Breast epithelium (tissue), 4 donors: ENCODE measurements at regions not wholly inside any gene's neighbourhood (a gene's known extent, or its start where the extent isn't known, plus 50 kb on each side); places are given as distances from the start of the nearest gene placed in this dataset.

Experiments used
- DNase-seq, 2 donors: peaks; one replicate each; pipeline ENCODE4 v3.0.0-alpha.2; 2019; ENCODE audit warnings: low spot score in 2 of 2
- H3K27ac ChIP-seq, 2 donors: fragments of 200-600 bp; sonication (generic) in 1 of 2; one replicate each; pipeline ENCODE4 v1.5.1; 2016 to 2019; ENCODE audit warnings: mild to moderate bottlenecking in 1 of 2
- H3K27me3 ChIP-seq, 2 donors: fragments of 200-600 bp; sonication (generic) in 1 of 2; one replicate each; pipeline versions ENCODE4 v1.5.1 to v1.6.0; 2017 to 2019; ENCODE audit warnings: control low read depth in 1 of 2, mild to moderate bottlenecking in 1 of 2
- H3K36me3 ChIP-seq: fragments of 200-600 bp; one replicate; pipeline ENCODE4 v1.5.1; 2019
- H3K4me1 ChIP-seq, 2 donors: fragments of 200-600 bp; sonication (generic); one replicate each; pipeline ENCODE4 v1.5.1; 2016 to 2019; ENCODE audit warnings: control low read depth in 1 of 2
- H3K4me3 ChIP-seq, 3 donors: fragments of 200-600 bp; sonication (generic); 1 replicate in 2 of 3; 2 replicates in 1 of 3; pipeline ENCODE4 v1.5.1; 2016 to 2019; ENCODE audit warnings: mild to moderate bottlenecking in 3 of 3, moderate library complexity in 2 of 3
- H3K9me3 ChIP-seq, 2 donors: fragments of 200-600 bp; sonication (generic) in 1 of 2; one replicate each; pipeline ENCODE4 v1.5.1; 2016 to 2019; ENCODE audit warnings: control low read depth in 1 of 2
- CTCF ChIP-seq, 3 donors: fragments of 450-650 bp; IDR thresholded peaks; one replicate each; pipeline ENCODE4 v1.5.1; 2016 to 2017; ENCODE audit warnings: antibody characterized with exemption in 3 of 3, mild to moderate bottlenecking in 3 of 3, moderate library complexity in 3 of 3
- POLR2A ChIP-seq: fragments of 450-650 bp; IDR thresholded peaks from one replicate; pipeline ENCODE4 v1.6.1; 2016; ENCODE audit warnings: antibody characterized with exemption, mild to moderate bottlenecking, moderate library complexity
- POLR2AphosphoS5 ChIP-seq, 3 donors: sonication (generic); formaldehyde crosslinking; IDR thresholded peaks; one replicate each; pipeline ENCODE4 v1.6.1; 2017; ENCODE audit warnings: antibody characterized with exemption in 3 of 3
- intact Hi-C: fragments of 100-400 bp; cut with DNase I; formaldehyde crosslinking; loops from one replicate; pipeline ENCODE4 v1.15.1; 2023; ENCODE audit warnings: low total_unique reads

GRCh38 chr2:35562488-35562887, 793.1 kb upstream of the CRIM1 start:
- no peaks in the 10 kb centered on the region for H3K27me3 ChIP-seq
- intact Hi-C loops: no loop called here
- no peaks in the 10 kb centered on the region for H3K9me3 ChIP-seq
- no peak overlapping the region for H3K27ac ChIP-seq
- H3K4me3 ChIP-seq: no peak overlapping the region
- DNase-seq: no peak
- TF ChIP-seq CTCF (IDR thresholded peaks at IDR 0.05) (no peak), POLR2AphosphoS5 (IDR thresholded peaks at IDR 0.05) (no peak)
- H3K4me1 ChIP-seq: no peaks in the 10 kb centered on the region
- H3K36me3 ChIP-seq: no peaks in the 10 kb centered on the region

GRCh38 chr2:35548171-35548570, 807.4 kb upstream of the CRIM1 start:
- TF ChIP-seq POLR2AphosphoS5 (IDR thresholded peaks at IDR 0.05) (no peak), CTCF (IDR thresholded peaks at IDR 0.05) (no peak)
- no peaks in the 10 kb centered on the region for H3K27me3 ChIP-seq
- intact Hi-C loops: loop anchor here (5.0 kb wide), 1 partner anchor 1244 kb away; no protein-coding TSS in a partner anchor
- H3K4me1 ChIP-seq: no peaks in the 10 kb centered on the region
- no peaks in the 10 kb centered on the region for H3K36me3 ChIP-seq
- no peaks in the 10 kb centered on the region for H3K9me3 ChIP-seq
- DNase-seq: no peak
- no peak overlapping the region for H3K4me3 ChIP-seq
- H3K27ac ChIP-seq: no peak overlapping the region

- H3K4me3 ChIP-seq: no peak overlapping the region
- TF ChIP-seq POLR2A: no peak
- TF ChIP-seq CTCF (IDR thresholded peaks at IDR 0.05): no peak
- no peak for TF ChIP-seq POLR2AphosphoS5 (IDR thresholded peaks at IDR 0.05)
- DNase-seq: no peak
- H3K36me3 ChIP-seq: no peaks in the 10 kb centered on the region
- no peaks in the 10 kb centered on the region for H3K9me3 ChIP-seq
- H3K4me1 ChIP-seq: no peaks in the 10 kb centered on the region
- no peaks in the 10 kb centered on the region for H3K27me3 ChIP-seq
- H3K27ac ChIP-seq: no peak overlapping the region
- intact Hi-C loops: loop anchor here (5.0 kb wide), 1 partner anchor 1247 kb away; no protein-coding TSS in a partner anchor
These were observed 810.3 kb upstream of the CRIM1 start for GRCh38 chr2:35545301-35545700.

GRCh38 chr2:35538796-35539195, 816.8 kb upstream of the CRIM1 start:
- Histone ChIP-seq H3K4me1 (no peaks in the 10 kb centered on the region), H3K27ac (no peak overlapping the region), H3K4me3 (no peak overlapping the region), H3K9me3 (no peaks in the 10 kb centered on the region), H3K27me3 (no peaks in the 10 kb centered on the region), H3K36me3 (no peaks in the 10 kb centered on the region)
- intact Hi-C loops: no loop called here
- TF ChIP-seq POLR2AphosphoS5 (IDR thresholded peaks at IDR 0.05) (no peak), POLR2A (no peak), CTCF (IDR thresholded peaks at IDR 0.05) (no peak)
- no peak for DNase-seq

- no peak overlapping the region for H3K4me3 ChIP-seq
- H3K27me3 ChIP-seq: no peaks in the 10 kb centered on the region
- H3K9me3 ChIP-seq: no peaks in the 10 kb centered on the region
- DNase-seq: no peak
- TF ChIP-seq POLR2AphosphoS5 (IDR thresholded peaks at IDR 0.05): no peak
- no peak for TF ChIP-seq POLR2A
- TF ChIP-seq CTCF (IDR thresholded peaks at IDR 0.05): no peak
- H3K36me3 ChIP-seq: no peaks in the 10 kb centered on the region
- no peaks in the 10 kb centered on the region for H3K4me1 ChIP-seq
- H3K27ac ChIP-seq: no peak overlapping the region
- intact Hi-C loops: no loop called here
These were observed 824.9 kb upstream of the CRIM1 start for GRCh38 chr2:35530615-35531135.
